ENCODE measurements at regions not wholly inside any gene's neighbourhood (a gene's known extent, or its start where the extent isn't known, plus 50 kb on each side); places are given as distances from the start of the nearest gene placed in this dataset.
A peak's percentile ranks its signal among the peaks of the same experiment; 100 is the strongest.

DNA sequence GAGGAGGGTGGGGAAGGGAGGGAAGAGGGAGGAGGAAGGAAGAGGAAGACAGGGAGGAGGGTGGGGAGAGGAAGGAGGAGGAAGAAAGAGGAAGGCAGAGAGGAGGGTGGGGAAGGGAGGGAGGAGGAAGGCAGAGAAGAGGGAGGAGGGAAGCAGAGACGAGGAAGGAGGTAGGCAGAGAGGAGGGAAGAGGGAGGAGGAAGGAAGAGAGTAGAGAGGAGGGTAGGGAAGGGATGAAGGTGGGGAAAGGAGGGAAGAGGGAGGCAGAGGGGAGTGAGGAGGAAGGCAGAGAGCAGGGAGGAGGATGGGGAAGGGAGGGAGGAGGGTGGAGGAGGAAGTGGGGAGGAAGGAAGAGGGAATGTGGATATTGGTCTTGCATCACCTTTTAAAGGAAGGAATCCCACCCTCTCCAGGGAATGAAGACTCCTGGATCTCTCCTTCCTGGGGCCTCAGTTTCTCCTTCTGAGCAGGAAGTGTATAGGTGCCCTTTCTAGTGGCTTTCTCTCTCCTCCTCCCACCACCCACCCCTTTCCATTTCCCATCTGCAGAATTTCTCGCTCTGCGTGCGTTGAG, 188.9 kb upstream of the ZNF618 start:
- no peaks in the 10 kb centered on the region for H3K9me3 ChIP-seq
- H3K4me1 ChIP-seq (ENCODE audit: control insufficient read depth in 1 of 2, insufficient read depth in 2 of 2, low read depth in 1 of 2, low read length in 1 of 2) = peaks cover 0 to 2% of the 10 kb centered on the region in 2 experiments; a peak in 1 of 4 replicates
- no peak overlapping the region for H3K27ac ChIP-seq (ENCODE audit: low read depth in 2 of 2, low read length in 1 of 2)
- H3K79me2 ChIP-seq (ENCODE audit: insufficient read depth) = no peaks in the 10 kb centered on the region
- H3K4me2 ChIP-seq = no peak overlapping the region
- H3K36me3 ChIP-seq (replicated peaks in 1 of 2; ENCODE audit: control insufficient read depth in 1 of 2, insufficient read depth in 2 of 2, low read length in 1 of 2) = no peaks in the 10 kb centered on the region
- H4K20me1 ChIP-seq (ENCODE audit: insufficient read depth) = no peaks in the 10 kb centered on the region
- no peak overlapping the region for H3K4me3 ChIP-seq (ENCODE audit: low read depth in 2 of 2, low read length in 1 of 2)
- H3F3A ChIP-seq (replicated peaks; ENCODE audit: insufficient read depth) = peaks cover 5% of the 10 kb centered on the region
- no peak overlapping the region for H3K9ac ChIP-seq
- POLR2A ChIA-PET = no interaction called here
- peaks cover 18% of the 10 kb centered on the region; the same call in 1 of the 2 replicates for H3K27me3 ChIP-seq (ENCODE audit: insufficient read depth)
- TF ChIP-seq GATA2 (CRISPR knock-in tag; IDR thresholded peaks at IDR 0.05) (no peak), YY1 (IDR thresholded peaks at IDR 0.05; ENCODE audit: low read depth) (no peak), RAD21 (IDR thresholded peaks at IDR 0.05; ENCODE audit: low read length) (no peak), RXRA (IDR thresholded peaks at IDR 0.05; ENCODE audit: borderline replicate concordance, low read depth) (no peak), SIN3A (IDR thresholded peaks at IDR 0.05; ENCODE audit: borderline replicate concordance, low read depth, low read length) (no peak), NRF1 (IDR thresholded peaks at IDR 0.05; ENCODE audit: low read depth, low read length) (no peak), MXI1 (IDR thresholded peaks at IDR 0.05; ENCODE audit: low read depth, low read length) (no peak), SMC3 (IDR thresholded peaks at IDR 0.05; ENCODE audit: low read depth, low read length) (no peak), ELF1 (IDR thresholded peaks at IDR 0.05) (no peak)
- TF ChIP-seq, protein P1, sequence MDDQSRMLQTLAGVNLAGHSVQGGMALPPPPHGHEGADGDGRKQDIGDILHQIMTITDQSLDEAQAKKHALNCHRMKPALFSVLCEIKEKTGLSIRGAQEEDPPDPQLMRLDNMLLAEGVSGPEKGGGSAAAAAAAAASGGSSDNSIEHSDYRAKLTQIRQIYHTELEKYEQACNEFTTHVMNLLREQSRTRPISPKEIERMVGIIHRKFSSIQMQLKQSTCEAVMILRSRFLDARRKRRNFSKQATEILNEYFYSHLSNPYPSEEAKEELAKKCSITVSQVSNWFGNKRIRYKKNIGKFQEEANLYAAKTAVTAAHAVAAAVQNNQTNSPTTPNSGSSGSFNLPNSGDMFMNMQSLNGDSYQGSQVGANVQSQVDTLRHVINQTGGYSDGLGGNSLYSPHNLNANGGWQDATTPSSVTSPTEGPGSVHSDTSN (IDR thresholded peaks at IDR 0.05) = no peak
- TF ChIP-seq, protein P2, sequence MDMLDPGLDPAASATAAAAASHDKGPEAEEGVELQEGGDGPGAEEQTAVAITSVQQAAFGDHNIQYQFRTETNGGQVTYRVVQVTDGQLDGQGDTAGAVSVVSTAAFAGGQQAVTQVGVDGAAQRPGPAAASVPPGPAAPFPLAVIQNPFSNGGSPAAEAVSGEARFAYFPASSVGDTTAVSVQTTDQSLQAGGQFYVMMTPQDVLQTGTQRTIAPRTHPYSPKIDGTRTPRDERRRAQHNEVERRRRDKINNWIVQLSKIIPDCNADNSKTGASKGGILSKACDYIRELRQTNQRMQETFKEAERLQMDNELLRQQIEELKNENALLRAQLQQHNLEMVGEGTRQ (IDR thresholded peaks at IDR 0.05; ENCODE audit: borderline replicate concordance, low read depth, low read length) = no peak
- no peak for DNase-seq
- WGBS (ENCODE audit: low lambda C conversion rate) = 36% methylated on average over 4 of the region's 4 CpGs
- CTCF ChIA-PET = no interaction called here
- no peak overlapping the region for H2AFZ ChIP-seq (ENCODE audit: low read depth)
- H3K9me2 ChIP-seq = no peaks in the 10 kb centered on the region

DNA sequence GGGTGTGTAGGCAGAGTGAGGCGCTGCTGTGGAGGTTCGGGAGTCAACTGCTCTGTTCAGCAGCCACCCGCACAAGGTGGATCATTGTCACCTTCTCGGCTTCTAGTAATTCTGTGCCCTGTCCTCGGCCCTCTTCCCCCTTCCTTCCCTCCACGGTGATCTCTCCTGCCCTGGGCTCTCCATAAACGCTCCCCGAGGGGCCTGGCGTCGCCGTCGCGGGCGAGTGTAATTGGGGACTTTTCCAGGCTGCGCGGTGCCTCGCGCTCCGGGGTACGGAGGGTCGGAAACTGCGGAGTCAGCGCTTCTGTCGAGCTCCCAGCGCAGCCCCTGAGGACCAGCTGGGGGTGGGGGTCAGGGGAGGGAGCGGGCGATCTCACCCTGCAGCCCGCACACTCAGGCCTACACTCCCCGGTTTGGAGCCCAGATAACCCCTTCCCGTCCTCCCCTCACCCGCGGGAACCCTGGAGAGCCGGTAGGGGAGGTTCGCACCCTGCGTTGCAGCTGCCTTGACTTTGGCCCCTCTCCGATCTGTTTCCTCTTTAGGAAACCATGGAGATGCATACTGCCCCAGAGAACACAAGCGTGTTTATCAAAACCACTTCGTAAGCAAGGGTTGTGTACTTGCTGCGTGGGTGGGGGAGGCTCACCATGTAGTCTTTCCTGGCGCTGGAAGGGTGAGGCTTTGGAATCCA, 188.3 kb upstream of the ZNF618 start:
- TF ChIP-seq NFIC (IDR thresholded peaks at IDR 0.05; ENCODE audit: borderline replicate concordance) (no peak), TCF12 (IDR thresholded peaks at IDR 0.05) (no peak), FOXJ3 (CRISPR knock-in tag; IDR thresholded peaks at IDR 0.05) (no peak), FOXM1 (IDR thresholded peaks at IDR 0.05; ENCODE audit: low read depth) (no peak), EZH2phosphoT487 (IDR thresholded peaks at IDR 0.05; ENCODE audit: borderline replicate concordance, low read depth) (no peak), SMC3 (IDR thresholded peaks at IDR 0.05; ENCODE audit: low read depth, low read length) (no peak), POLR2AphosphoS5 (IDR thresholded peaks at IDR 0.05; ENCODE audit: low read depth, low read length) (no peak), NRF1 (IDR thresholded peaks at IDR 0.05; ENCODE audit: low read depth, low read length) (no peak), CHD2 (IDR thresholded peaks at IDR 0.05; ENCODE audit: low read length, partially characterized antibody) (no peak), MEF2A (IDR thresholded peaks at IDR 0.05; ENCODE audit: borderline replicate concordance, low read depth) (no peak), FOSL2 (IDR thresholded peaks at IDR 0.05; ENCODE audit: borderline replicate concordance, low read depth) (no peak), GATA2 (CRISPR knock-in tag; IDR thresholded peaks at IDR 0.05) (no peak)
- TF ChIP-seq, protein P3, sequence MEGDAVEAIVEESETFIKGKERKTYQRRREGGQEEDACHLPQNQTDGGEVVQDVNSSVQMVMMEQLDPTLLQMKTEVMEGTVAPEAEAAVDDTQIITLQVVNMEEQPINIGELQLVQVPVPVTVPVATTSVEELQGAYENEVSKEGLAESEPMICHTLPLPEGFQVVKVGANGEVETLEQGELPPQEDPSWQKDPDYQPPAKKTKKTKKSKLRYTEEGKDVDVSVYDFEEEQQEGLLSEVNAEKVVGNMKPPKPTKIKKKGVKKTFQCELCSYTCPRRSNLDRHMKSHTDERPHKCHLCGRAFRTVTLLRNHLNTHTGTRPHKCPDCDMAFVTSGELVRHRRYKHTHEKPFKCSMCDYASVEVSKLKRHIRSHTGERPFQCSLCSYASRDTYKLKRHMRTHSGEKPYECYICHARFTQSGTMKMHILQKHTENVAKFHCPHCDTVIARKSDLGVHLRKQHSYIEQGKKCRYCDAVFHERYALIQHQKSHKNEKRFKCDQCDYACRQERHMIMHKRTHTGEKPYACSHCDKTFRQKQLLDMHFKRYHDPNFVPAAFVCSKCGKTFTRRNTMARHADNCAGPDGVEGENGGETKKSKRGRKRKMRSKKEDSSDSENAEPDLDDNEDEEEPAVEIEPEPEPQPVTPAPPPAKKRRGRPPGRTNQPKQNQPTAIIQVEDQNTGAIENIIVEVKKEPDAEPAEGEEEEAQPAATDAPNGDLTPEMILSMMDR (IDR thresholded peaks at IDR 0.05) = no peak
- TF ChIP-seq, protein P2 (IDR thresholded peaks at IDR 0.05; ENCODE audit: borderline replicate concordance, low read depth, low read length) = no peak
- CTCF ChIA-PET = no interaction called here
- Histone ChIP-seq H3K27me3 (ENCODE audit: insufficient read depth) (peaks cover 18% of the 10 kb centered on the region; the same call in 1 of the 2 replicates), H4K20me1 (ENCODE audit: insufficient read depth) (no peaks in the 10 kb centered on the region), H3K36me3 (replicated peaks in 1 of 2; ENCODE audit: control insufficient read depth in 1 of 2, insufficient read depth in 2 of 2, low read length in 1 of 2) (no peaks in the 10 kb centered on the region), H3K4me3 (ENCODE audit: low read depth in 2 of 2, low read length in 1 of 2) (no peak overlapping the region), H3K9me2 (no peaks in the 10 kb centered on the region), H3K4me1 (ENCODE audit: control insufficient read depth in 1 of 2, insufficient read depth in 2 of 2, low read depth in 1 of 2, low read length in 1 of 2) (no peaks in the 10 kb centered on the region; a peak in 1 of 4 replicates), H3F3A (replicated peaks; ENCODE audit: insufficient read depth) (peaks cover under 1% of the 10 kb centered on the region), H3K27ac (ENCODE audit: low read depth in 2 of 2, low read length in 1 of 2) (no peak overlapping the region), H3K4me2 (no peak overlapping the region), H3K79me2 (ENCODE audit: insufficient read depth) (no peaks in the 10 kb centered on the region), H3K9ac (no peak overlapping the region), H3K9me3 (no peaks in the 10 kb centered on the region), H2AFZ (ENCODE audit: low read depth) (peak overlapping the region; percentile 11; the same call in 1 of the 2 replicates)
- 41% methylated on average over 14 of the region's 40 CpGs for WGBS (ENCODE audit: low lambda C conversion rate)
- POLR2A ChIA-PET = no interaction called here
- DNase-seq = peak; percentile 41
